NCI-H128 (cell line): ENCODE measurements at regions not wholly inside any gene's neighbourhood (a gene's known extent, or its start where the extent isn't known, plus 50 kb on each side); places are given as distances from the start of the nearest gene placed in this dataset.
A peak's percentile ranks its signal among the peaks of the same experiment; 100 is the strongest.

Experiments
- DNase-seq: peaks from one replicate; lab custom pipeline; 2025; ENCODE audit not compliant: unreplicated experiment; lab: John Stamatoyannopoulos, UW

DNA sequence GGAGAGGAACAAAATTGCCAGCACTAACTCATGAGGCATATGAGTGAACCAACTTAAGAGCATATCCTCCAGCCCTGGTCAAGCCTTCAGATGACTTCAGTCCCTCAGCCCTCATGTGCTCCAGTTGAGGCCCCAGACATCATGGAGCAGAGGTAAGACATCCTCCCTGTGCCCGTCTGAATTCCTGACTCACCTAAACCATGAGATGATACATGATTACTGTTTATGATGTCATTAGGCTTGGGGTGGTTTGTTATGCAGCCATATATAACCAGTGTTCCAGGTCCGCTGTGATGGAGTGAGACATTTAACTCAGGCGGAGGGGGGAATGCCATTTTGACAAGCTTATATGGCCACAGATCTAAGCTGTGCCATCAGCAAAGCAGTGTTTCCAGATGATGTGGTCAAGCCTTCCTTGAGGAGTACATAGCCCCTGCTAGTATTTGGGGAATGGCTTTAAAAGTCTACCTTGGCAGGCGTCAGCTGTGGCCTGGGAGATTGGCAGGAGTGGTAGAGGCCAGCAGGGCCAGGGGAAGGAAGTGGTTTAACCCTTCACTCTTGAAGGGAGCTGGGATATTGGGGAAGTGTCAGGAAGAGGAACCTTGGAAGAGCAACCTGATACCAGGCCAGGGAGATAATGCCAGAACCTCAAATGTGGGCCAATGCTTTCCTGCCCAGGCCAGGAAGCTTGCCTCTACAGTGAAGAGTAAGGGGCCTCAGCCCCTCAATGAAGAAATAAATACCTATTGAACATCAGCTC, 343.0 kb upstream of the PODXL start:
- no peak for DNase-seq

DNA sequence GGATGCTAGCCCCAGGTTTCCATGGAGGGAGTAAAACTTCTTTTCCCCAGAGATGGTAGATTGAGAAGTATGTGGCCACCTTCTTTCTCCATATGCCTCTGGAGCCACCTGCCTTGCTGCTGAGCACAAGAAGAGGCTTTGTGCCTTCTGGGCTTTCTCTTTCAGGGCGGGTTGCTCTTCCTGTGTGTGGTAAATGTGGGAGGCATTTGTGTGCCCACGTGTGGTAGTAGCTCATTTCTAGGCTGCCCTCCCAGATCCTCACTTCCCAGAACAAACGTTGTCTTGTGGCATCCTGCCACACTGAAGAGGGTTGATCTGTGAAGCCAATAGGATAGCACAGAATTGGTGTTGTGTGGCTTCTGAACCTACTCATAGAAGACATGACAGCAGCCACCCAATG, 342.0 kb upstream of the PODXL start:
- no peak for DNase-seq

DNA sequence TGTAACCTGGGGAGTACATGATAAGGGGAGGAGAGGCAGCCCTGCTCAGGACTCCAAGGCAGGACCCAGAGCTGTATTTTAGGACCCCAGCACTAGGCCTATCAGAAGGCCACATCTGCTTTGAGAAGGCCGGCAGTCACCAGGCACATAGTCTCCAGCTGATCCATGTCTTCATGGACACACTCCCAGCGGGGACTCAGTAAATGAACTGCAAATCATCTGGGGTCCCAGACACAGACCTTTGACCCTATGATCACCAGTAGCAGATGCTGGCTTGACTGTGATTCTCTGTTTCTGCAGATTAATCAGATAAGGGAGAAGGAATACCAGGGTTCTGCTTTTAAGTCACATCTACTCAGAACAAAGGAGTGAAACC, 341.4 kb upstream of the PODXL start:
- DNase-seq = no peak

DNA sequence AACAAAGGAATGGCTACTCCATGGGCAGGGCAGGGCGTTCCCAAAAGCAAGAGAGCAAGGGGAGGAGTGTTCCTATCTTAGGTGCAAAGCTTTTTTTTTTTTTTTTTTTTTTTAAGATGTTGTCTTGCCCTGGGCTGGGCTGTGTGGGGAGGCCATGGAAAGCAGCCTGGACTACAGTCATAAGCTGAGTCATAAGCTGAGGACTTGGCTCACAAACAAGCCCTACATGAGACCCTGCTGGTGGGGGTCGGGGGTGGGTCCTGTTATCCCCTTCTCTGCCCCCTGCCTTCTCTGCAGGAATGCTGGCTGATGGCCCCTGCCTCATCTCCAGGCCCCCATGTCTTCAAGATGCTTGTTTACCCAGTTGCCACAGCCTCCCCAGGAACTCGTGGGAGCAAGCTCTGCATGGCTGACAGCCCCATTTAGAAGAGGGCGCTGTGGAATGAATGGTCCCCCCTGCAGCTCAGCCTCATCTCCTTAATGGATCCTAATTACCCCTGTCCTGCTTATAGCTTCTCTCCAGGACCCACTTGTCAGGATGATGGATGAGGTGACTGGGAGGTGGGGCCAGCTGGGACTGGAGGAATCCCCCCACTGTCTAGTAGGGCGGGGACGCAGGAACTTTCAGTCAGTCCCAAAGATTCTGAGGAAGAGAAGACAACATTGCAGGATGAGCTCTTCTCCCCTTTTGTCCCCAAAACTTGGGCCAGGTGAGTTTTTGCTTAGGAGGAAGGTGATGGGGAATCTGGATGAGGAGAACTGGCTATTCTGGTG, 340.8 kb upstream of the PODXL start:
- peak; percentile 43 for DNase-seq

DNA sequence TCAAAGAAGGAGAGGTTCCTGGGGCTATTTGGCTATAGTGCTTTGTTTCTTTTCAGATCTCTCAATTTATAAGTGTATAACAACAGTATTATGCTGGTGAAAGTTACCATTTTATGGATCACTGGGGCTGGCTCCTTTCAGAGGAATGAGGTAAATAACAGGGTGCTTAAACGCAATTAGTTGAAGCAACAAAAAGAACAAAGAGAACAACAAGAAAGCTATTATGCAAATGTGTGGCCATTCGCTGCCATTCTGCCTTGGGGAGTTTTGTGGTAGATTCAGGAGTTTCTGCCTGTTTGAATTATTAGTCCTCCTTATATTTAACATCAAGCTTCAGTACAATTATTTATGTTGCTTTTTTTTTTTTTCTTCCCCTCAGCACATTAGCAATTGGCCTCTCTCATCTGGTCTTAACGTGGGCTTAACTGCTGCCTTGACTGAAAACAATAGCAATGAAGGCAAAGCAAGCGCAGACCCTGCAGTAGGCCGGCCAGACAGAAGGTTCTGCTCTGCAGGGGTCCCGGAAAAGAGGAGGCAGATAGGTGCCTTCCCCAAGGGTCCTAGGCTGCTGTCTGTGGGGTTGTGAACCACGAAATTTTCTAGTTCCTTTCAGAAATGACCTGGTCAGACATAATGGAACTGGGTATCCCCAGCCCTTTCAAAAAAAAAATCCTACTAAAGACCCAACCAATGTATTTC, 339.9 kb upstream of the PODXL start:
- DNase-seq = no peak

DNA sequence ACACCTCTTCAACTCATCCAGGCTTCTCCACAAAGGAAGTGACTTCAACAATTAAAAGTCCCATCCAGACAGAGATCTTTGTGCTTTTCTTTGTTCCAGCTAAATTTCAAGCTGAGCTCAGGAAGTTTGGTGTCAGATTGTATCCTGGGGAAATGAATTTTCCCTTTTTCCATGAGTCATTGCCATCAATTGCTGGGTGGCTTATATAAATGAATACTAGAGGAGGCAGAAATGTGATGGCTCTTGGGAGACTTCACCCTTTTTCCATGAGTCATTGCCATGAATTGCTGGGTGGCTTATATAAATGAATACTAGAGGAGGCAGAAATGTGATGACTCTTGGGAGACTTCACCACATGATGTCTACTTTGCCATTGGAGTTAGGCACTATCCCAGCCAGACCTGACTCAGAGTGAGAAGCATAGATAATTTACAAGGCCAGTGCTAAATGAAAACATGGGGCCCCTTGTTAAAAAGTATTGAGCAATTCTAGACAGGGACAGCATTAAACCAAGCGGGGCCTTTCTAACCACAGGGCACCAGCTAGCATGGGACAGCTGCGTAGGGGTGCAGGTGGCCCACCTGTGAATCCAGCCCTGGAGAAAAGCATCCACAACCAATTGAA, 339.2 kb upstream of the PODXL start:
- no peak for DNase-seq

DNA sequence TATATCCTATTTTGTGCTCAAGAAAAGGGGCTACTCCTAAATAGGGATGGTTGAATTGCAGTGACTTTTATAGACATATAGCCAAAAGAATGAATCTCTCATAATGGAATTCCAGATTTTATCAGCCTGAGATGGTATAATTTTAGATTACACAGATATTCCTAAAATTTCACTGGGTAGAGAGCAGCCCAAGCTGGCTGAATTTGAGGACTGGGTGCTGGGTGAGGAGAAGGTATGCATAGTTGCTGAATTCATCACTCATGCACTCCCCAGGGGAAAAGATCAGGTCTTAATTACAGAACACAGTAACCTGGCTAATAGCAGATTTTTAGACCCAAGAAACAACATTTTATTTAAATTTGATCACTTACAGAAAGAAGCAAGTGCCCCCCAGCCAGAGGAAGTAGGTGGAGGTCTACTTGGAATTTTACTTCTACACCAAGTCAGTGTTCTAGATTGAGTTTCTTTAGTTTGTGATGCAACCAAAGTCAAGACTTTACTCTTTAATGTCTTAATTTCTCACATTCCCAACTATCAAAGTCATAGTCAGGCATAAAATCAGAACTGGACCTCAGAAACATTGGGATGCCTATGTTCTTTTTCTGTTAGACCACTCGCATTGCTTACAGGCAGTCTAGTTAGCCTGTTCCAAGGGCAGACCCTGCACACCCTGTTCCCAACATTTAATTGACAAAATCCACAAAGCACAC, 337.4 kb upstream of the PODXL start:
- DNase-seq = no peak

DNA sequence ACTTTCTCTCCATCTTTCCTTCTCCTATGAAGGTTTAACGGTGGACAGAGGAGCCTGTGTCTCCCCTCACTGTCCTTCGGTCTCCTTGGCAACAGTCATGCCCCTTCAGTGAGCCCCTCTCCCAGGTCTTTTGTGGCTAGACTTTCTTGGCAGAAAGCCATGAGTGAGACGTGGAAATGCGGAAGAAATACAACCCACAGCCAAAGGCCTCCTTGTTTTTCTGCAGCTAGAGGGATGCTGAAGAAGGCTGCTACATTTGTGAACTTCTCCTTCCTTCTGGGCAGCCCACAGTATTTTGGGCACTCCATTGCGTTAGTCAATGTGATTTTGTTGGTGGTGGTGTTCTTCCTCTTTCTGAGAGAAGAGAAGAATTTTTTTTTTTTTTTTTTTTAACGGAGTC, 333.7 kb upstream of the PODXL start:
- no peak for DNase-seq

DNA sequence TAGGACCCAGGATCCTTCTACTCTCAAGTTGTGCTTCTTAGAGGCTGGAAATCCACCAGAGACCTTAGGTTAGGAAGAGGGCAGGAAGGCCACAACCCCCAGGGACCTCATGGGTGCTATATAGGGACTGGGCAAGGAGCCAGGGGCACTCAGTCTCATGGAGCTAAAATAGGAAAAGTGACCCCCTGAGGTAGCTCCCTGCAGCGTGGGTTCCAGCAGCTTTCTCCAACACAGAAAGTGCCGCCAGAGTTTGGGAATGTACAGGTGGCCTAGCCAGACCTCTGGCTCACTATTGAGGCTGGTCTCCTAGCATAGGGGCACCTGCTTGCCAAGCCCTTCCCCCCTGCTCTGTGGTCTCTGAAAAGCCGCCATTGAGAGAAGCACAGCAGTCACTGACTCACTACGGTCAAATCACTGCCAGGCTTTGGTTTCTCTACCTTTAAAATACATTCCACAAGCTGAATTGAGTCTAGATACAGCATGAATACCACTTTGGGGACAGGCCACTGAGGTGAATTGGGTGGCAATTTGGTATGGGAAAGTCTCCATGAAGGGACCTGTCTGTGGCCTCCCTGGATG, 333.2 kb upstream of the PODXL start:
- no peak for DNase-seq

DNA sequence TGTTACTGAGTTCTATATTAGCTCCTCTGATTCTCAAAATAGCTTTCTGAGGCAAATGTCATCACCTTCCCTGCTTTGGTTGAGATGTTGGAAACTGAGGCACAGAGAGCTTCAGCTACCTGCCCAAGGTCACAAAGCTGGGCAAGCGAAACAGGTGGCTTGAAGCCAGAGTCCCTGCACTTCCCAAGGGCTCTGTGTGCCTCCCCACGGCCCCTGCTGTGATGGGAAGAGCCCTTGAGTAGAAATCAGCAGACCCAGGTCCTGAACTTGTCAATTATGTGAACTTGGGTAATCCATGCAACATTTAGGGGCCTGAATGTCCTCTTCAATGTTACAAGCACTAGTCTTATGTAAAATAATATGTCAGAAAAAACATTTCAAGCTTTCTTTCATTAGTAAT, 327.3 kb upstream of the PODXL start:
- DNase-seq = no peak

DNA sequence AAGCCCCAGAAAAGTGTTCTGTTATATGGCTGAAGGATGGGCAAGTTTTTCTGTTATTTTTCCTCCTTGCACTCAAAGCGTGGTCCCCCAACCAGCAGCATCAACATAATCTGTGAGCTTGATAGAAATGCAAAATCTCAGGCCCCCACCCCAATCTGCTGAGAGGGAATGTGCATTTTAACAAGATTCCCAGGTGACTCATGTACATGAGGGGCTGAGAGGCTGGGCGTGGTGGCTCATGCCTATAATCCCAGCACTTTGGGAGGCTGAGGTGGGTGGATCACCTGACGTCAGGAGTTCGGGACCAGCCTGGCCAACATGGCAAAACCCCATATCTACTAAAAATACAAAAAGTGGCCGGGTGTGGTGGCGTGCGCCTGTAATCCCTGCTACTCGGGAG, 326.8 kb upstream of the PODXL start:
- DNase-seq = no peak

DNA sequence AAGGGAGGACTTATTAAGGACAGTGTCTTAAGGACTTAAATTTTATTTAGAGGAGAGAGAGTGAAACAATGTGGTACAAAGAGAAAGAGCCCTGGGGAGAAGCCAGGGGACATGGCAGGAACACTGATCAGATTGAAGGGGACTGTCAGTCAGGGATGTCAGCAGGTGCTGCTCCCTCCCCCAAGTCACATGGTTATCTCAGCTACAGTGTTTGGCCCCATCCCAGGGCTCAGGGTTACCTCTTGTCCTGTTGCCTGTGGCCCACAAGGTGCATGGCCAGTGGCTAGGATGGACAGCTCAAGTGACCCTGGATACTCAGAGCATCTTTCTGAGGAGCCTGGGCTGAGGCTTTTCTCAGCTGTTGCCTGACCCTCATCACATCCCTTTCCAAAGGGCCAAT, 325.9 kb upstream of the PODXL start:
- no peak for DNase-seq

DNA sequence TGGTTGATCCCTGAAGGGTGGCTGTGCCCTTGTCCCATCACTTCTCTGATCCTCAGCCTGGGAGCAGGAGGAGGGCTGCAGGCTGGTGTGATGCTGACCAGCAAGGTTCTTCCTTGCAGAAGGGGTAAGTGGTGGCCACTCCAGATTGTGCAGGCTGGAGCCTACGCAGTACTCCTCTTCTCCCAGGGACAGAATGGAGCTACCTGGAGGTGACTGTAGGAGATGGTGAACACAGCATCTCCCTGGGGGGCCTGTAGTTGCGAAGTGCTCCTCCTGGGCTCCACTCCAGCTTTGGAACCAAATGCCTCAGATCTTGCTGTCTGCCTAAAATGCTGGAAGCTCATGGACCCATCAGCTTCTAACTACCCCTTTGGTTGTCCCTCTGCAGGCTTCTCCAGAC, 323.6 kb upstream of the PODXL start:
- no peak for DNase-seq

DNA sequence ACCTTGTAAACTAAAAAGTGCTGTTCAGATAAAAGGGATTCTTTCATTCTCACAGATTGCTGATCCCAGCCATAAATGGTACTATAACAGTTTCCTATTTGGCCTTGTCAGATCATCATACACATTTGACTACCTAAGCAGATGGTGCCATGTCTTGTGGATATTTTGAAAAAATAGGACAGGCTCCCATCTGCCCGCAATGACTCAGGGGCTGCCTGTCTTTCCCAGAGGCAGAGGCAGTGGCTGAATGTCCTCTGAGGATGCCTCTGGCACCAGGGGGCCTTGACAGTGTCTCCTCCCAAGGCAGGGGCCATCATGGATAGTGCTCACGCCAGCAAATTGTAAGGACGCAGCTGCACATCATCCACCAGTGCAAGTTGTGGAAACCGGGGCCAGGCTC, 323.0 kb upstream of the PODXL start:
- DNase-seq = no peak

DNA sequence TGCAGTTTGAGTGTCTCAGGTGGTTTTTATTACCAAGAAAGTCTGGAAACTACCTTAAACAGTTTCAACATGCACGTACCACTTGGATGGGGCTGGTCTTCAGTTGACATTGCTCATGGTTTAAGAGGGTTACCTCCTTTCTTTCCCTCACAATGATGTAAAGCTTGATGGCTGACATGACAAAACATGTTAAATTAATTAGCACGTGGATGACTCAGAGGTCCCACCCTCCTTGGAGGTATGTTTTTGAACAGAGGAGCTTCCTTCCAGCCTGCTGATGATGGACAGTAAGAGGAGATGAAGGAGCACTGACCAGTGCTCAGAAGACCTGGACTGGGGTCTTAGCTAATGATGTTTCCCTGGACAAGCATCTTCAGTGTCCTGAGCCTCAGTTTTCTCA, 322.3 kb upstream of the PODXL start:
- no peak for DNase-seq

DNA sequence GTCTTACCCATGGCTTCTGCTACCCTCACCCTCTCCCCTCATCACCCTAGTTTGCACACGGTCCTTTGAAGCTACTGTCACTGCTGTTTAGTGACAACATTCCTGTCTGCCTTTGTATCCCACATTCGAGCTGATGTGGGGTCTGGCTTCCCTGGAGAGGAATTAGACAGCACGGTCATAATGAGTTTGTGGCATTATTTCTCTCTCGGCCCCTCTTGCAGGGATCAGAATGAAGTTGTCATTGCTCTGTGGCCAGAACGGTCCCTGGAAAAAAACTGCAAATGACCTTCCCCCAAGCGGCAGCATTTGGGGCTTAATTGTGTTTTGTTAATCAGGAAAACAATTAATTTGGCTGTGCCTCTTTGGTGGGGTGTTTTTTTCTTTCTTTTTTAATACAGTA, 317.2 kb upstream of the PODXL start:
- no peak for DNase-seq

DNA sequence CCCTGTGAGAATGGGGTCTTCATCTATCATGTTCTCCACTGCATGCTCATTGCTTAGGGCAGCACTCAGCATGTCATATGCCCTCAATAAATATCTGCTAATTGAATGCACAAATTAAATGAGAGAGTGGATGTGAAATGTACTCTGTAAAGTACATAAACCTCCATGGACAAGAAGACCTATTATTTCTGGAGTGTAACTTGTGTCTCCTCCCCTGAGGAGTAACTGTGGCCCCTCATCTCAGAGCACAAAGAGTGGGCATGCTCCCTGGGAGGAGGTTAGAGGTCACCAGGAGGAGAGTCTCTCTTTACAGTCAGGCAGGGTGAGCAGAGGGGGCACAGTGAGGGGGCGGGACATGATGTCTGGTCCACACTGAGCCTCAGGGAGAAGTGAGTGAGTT, 313.6 kb upstream of the PODXL start:
- DNase-seq = no peak

DNA sequence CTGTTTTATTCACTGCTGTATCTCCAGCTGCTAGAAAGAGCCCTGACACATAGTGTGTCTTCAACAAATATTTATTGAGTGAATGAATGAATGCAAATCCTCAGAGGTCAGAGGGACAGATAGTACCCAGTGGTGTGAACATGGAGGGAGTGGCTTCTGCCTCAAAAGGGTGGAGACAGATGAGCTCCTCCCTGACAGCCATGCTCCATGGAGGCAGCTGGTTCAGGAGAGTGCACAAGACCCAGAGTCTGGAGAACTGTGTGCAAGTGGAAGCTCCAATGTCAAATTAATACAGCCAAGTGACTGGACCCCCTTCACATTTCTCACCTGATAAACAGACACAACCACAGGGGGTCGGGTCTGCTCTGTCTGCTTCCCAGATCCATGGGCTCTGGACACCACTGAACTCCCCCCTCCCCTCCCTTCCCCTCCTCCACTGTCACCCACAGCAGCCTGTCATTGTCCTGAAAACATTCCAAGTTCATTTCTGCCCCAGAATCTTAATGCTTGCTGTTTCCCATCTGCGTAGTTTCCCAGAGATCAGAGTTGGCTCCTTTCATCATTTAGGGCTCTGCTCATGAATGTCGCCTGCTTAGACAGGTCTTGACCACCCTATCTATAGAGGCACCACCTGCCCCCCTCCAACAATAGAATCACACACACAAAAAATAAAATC, 312.9 kb upstream of the PODXL start:
- no peak for DNase-seq

DNA sequence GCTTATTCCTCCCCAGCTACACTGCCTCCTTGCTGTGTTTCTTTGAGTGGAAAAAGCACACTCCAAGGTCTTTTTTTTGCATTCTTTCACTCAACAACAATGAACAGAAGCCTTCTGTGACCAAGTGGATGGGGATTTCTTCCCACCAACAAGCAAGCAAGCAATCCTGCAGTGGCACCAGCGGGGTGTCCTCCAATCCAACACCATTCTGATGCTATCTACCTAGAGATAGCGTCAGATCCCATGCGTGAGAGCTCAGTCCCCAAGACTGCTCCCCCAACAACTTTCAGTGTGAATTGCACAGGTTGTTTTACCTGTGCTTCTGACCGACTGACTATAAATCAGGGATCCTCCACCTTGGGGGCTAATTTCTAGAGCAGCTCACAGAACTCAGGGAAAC, 311.0 kb upstream of the PODXL start:
- DNase-seq = no peak

DNA sequence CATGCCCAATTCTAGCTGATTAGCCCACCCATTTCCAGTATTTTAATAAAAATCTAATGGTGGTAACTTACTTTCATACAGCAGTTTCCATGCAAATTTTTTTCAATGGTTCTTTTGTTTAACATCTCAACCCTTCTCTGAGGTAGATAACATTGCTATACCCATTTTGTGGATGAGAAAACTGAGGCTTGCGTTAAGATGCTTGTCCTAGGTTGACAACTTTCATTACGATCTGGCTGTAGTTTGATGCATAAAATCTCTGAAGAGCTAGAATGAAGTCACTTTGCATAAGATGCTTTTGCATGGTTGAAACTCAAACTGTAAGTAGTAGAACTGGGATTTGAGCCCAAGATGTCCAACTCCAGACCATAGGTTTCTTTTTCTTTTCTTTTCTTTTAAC, 309.5 kb upstream of the PODXL start:
- DNase-seq = no peak
